Femur (tissue), 1 donor: ENCODE measurements at regions not wholly inside any gene's neighbourhood (a gene's known extent, or its start where the extent isn't known, plus 50 kb on each side); places are given as distances from the start of the nearest gene placed in this dataset.

Experiments used
- DNase-seq: peaks from one replicate; pipeline ENCODE4 v3.0.0-alpha.2; 2017

GRCh38 chr6:170053966-170054661, 236.8 kb downstream of the DLL1 start:
- no peak for DNase-seq

GRCh38 chr6:170052991-170053821, 237.7 kb downstream of the DLL1 start:
- DNase-seq: no peak

DNA sequence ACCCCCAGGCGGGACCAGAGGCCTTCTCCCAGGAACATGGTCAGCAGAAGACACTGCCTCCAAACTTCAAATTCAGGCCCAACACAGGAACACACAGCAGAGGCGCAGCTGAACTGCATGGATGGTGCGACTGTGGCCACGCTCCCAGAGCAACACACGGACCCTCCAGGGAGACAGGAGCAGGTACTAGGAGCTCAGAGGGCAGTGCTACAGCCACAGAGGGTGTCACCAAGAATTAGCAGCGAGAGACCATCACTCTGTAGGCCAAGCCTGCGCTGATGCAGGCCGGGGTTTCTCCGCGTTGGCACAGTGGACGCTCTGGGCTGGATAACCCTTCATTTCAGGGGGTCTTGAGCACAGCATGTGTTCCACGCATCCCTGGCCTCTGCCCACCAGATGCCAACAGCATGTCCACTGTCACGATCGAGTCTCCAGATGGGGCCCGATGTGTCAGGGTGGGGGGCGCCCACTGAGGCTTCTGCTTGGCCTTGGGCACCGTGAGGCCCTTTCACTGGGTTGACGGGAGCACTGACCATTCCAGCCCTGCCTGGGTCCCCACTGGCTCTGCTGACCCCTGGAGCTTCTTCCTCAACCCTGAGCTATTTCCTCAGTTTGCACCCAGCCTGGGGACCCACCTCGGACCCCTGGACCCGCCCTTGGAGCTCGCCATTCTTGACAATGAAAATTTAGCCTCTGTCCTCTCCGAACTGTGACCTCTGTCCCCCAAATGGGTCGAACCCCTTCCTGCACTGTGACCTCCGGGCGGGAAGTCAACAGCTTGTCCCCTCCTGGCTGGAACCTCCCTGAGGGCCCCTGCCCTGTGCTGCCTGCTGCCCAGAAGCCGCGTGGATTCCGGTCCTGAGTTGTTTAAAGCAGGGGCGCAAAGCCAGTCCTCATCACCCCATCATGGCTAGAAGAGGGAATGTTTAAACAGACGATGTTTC, 239.4 kb downstream of the DLL1 start:
- DNase-seq: no peak

DNA sequence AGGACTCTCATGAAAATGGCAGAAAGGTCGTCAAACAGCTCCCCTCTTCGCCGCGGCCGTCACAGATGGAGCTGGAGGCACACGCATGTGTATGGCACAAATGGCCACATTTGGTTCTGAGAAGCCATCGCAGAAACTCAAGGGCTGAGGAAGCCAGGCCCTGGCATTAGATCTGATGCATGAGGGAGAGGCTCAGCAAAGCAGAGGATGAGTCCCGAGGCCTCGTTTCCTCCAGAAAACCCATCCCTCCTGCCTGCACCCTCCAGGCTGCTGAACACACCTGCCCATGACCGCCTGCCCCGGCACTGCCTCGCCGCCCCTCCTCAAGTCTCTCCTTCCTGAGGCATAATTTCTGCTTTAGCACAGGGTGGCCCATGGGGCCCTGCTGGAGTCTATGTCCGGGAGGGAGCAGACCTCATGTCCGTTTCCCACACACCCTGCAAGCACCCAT, 240.3 kb downstream of the DLL1 start:
- DNase-seq: no peak

GRCh38 chr6:170049641-170050561, 241.0 kb downstream of the DLL1 start:
- DNase-seq: peak; percentile 85

- no peak for DNase-seq
These were observed 242.1 kb downstream of the DLL1 start for GRCh38 chr6:170048615-170049256.

DNA sequence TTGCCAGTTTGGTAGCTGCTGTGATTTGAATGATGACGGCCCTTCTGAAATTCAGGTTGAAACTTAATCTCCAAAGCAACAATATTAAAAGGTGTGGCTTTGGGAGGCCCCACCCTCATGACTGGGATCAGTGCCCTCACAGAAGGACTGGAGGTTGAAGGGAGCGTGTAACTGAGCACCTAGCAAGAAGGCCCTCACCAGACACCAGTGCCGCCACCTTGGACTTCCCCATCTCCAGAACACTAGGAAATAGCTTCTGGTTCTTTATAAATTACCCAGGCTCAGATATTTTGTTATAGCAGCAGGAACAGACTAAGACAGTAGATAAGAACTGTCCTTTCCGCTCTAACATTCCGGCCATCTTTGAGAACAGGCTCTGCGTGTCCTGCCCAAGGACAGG, 243.1 kb downstream of the DLL1 start:
- DNase-seq: no peak

- DNase-seq: no peak
These were observed 243.9 kb downstream of the DLL1 start for GRCh38 chr6:170046791-170047626.

GRCh38 chr6:170045981-170046667, 244.8 kb downstream of the DLL1 start:
- DNase-seq: no peak

GRCh38 chr6:170045563-170045960, 245.3 kb downstream of the DLL1 start:
- DNase-seq: no peak

- no peak for DNase-seq
These were observed 245.9 kb downstream of the DLL1 start for GRCh38 chr6:170044836-170045562.

DNA sequence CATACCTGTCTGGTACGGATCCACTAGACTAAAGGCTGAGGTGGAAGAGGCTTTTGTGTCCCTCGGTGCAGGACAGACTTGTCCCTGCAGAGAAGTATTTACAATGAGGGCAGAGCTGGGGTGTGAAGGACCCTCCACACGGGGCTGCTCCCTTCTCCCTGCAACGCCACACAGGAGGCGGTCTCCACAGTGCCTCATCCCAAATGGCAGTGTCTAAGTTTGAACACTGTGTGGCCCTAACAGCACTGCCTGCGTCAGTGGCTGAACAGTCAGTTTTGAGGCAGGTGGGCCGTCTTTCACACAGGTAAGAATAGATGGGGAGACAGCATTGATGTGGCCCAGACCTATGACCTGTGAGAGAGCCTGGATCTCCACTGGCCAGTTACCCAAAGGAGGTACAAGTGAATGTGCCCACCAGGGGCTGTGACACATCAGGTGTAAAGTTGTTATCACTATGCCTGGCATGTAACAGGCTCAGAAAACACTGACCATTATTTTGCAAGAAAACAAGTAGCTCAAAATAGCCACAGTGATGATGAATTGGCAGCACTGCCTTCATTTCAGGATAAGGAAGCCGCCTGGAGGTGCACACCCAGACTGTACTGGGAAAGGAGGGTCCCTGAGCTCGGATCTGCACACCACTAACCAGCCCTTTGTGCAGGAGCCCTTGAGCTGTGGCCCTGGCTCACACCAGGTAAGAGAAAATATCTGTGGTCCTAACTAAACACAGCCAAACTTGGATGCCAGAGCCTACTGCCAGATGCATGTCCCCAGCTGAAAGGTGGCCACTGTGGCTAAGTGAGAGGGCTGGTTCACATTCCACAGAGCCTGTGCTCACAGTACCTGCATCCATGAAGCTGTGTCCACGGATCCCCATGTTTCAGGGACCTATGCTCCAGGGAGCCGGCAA, 246.7 kb downstream of the DLL1 start:
- no peak for DNase-seq

DNA sequence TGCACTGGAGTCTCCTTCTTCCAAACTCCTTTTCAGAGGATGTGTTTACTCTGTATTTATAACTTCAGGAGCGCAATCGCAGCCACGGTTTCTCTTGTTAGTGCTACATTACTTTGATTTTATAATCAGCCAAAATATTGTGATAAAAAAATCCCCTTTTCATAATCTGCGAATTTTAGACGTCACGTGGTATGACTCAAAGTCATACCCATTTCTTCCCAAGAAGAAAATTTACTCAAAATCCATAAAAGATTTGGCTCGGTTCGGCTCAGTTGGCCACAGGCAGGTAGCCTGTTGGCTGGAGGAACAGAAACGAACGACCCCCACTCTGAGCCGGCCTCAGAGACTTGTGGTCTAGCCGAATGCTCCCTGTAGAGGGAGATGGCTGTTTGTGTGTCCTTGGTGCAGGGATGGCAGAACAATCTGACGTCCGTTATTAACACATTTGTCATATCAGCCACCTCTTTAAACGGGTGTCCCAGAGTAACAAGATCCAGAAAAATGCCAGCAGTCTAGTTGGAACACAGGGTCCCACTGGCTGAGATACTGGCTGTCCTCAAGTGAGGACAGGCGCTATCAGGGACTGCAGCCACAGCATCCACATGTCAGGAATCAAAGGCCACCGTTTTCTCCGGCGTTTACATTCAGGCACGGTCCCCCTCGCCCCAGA, 247.6 kb downstream of the DLL1 start:
- no peak for DNase-seq

DNA sequence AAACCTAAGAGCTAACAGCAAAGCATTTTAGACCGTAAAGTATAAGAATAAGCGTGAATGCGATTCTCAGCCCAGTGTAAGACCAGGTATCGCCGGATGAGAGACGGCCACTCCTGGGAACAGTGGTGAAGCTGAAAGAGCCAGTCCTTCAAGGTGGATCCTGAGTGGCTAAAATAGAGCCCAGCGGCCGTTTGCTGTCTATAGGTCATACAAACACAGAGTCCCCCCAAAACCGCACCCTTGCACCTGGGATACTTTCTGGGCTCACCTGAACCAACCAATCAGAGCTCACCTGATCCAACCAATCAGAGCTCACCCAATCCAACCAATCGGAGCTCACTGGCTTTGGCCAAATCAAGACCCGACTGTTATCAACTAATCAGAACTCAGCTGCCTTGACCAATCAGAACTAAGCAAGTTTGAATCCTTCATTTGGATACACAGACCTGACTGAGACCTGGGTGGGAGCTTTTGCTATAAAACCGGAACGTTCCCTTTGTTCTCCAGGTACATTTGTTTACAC, 248.2 kb downstream of the DLL1 start:
- no peak for DNase-seq

DNA sequence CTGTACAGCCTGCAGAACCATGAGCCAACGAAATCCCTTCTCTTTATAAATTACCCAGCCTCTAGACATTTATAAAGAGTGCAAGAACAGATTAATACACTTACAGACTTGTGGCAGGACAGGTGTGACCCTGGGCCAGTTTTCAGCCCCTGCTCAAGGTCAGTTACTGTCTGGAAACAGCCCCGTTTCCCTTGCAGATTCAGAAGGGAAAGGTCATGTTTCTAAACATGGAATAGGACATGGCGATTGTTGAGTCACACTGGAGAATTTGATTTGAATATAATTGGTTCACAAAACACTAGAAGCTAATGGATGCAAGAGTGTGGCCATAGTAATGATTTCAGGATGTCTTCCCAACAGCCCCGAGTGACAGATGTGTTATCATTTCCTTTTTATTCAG, 248.8 kb downstream of the DLL1 start:
- DNase-seq: no peak

GRCh38 chr6:170041526-170041925, 249.4 kb downstream of the DLL1 start:
- no peak for DNase-seq

GRCh38 chr6:170040906-170041305, 250.0 kb downstream of the DLL1 start:
- no peak for DNase-seq
